ENCODE measurements at regions not wholly inside any gene's neighbourhood (a gene's known extent, or its start where the extent isn't known, plus 50 kb on each side); places are given as distances from the start of the nearest gene placed in this dataset.

- no peak for DNase-seq (ENCODE audit: extremely low read depth, insufficient read length)
Observed at GRCh38 chr4:154691229-154691628, 52.6 kb upstream of the LRAT start.

GRCh38 chr4:154692304-154692818, 51.4 kb upstream of the LRAT start:
- no peak for DNase-seq (ENCODE audit: extremely low read depth, insufficient read length)
- Histone ChIP-seq H3K36me3 (ENCODE audit: control insufficient read depth, insufficient read depth, low read length) (no peaks in the 10 kb centered on the region), H3K27me3 (replicated peaks; ENCODE audit: control insufficient read depth, insufficient read depth, low read length) (no peaks in the 10 kb centered on the region), H3K4me3 (replicated peaks; ENCODE audit: low read depth, low read length) (no peak overlapping the region)
- TF ChIP-seq CTCF (IDR thresholded peaks at IDR 0.05; ENCODE audit: insufficient read depth, low read length, poor library complexity, severe bottlenecking), result no peak

More at GRCh38 chr4:154691229-154691628, 52.6 kb upstream of the LRAT start:
- no peak overlapping the region for H3K4me3 ChIP-seq (replicated peaks; ENCODE audit: low read depth, low read length)
- no peaks in the 10 kb centered on the region for H3K27me3 ChIP-seq (replicated peaks; ENCODE audit: control insufficient read depth, insufficient read depth, low read length)
- no peaks in the 10 kb centered on the region for H3K36me3 ChIP-seq (ENCODE audit: control insufficient read depth, insufficient read depth, low read length)
- no peak for TF ChIP-seq CTCF (IDR thresholded peaks at IDR 0.05; ENCODE audit: insufficient read depth, low read length, poor library complexity, severe bottlenecking)
